HT-29 (cell line): ENCODE measurements at regions not wholly inside any gene's neighbourhood (a gene's known extent, or its start where the extent isn't known, plus 50 kb on each side); places are given as distances from the start of the nearest gene placed in this dataset.

Experiments used
- DNase-seq: peaks from one replicate; pipeline ENCODE4 v3.0.0-alpha.2; 2015; ENCODE audit warnings: low spot score

GRCh38 chr14:101045511-101045910 lies 142.0 kb upstream of the RTL1 start:
- DNase-seq = no peak

DNA sequence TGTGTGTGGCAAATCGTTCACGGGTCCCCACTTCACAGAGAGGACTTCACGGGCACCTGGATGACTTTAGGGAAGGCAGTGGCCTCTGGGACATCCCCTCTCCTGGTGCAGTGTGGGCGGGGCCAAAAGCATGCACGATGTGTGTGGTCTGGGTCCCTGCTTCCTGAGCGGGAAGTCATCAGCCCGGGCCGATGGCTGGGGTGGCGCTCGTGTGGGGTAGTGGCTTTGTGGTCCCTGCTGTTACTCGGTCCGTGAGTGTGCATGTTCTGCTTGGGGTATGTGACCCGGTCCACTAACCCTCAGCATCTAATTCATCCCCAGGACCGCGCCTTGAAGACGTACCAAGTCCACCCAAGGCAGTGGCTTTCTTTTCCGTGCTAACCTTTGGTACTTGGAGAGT lies 142.5 kb upstream of the RTL1 start:
- DNase-seq = no peak

DNA sequence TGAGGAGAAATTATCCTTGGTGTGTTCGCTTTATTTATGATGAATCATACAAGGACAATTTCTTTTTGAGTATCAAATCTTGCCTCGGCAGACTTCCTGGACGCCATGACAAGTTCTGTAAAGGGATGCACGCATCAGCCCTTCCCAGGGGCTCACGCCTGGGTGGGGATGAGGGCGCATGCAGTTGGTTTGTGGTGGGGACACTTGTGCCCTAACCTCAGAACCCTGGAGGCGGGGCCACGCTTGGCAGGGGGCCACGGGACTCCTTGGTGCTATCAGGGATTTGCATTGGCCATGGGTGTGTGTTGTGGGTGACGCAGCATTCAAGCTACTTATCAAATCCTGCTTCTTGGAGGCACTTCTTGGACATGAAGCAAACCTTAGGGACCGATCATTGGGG lies 143.8 kb upstream of the RTL1 start:
- DNase-seq = no peak

DNA sequence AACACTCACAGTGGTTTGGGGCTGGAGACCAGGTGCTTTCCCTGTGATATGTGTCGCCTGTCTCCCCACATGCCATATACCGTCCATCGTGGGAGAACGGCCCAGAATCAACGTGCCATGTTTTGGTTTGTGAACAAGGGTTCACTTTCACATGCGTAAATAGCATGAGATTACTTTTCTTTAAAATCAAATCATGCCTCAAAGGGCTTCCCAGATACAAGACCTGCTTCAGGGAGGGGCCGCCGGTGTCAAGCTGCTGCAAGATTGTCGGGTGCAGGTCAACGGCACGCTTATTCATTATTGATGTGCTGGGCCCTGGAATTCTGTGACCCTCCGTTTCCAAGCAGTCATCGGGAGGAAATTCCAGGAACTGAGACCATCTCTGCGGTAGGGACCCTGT lies 145.2 kb upstream of the RTL1 start:
- DNase-seq = no peak

GRCh38 chr14:101049511-101049910 lies 146.0 kb upstream of the RTL1 start:
- DNase-seq = no peak

DNA sequence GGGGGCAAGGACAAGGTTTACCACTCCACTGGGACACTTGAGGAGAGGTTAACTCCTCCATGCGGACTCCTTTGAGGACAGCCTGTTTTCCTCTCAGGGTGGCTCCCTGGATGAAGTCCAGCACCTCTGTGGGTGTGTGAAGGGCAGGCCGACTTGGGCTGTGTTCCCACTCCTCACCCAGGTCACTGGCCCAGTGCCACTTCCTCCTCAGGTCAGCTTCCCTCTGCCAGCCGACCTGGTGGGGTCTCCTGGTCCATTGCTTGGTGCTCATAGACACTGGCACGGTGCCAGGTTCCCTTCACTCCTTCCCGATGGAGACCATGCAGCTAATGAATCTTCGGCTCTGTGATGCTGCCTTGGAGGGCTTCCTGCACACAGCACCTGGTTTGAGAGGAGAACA lies 146.4 kb upstream of the RTL1 start:
- no peak for DNase-seq

DNA sequence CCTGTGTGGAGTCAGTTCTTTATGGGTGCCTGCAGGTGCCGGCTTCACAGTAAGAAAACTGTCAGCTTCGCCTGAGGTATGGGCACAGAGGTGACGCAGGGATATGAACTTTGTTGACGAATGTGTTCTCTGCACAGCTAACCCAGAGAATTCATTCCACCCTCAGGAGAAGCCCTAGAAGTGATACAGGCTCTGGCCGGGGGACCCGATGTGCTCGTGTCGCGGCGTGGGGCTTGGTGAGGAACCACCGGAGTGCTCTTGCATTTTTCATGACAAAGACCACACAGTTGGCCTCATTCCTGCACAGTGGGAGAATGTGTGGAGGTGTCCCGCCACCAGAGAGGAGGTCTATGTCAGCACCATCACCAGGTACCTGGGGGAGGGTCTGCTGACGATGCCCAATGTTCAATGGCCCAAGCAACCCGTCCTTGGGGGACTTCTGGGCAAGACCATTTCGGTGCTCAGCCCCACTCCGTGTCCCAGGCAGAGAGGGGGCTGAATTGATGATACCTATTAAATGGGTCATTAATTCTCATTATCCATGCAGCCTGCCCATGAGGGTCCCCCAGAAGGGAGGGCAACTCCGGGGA lies 147.5 kb upstream of the RTL1 start:
- no peak for DNase-seq

GRCh38 chr14:101054671-101055070 lies 151.1 kb upstream of the RTL1 start:
- DNase-seq = no peak

DNA sequence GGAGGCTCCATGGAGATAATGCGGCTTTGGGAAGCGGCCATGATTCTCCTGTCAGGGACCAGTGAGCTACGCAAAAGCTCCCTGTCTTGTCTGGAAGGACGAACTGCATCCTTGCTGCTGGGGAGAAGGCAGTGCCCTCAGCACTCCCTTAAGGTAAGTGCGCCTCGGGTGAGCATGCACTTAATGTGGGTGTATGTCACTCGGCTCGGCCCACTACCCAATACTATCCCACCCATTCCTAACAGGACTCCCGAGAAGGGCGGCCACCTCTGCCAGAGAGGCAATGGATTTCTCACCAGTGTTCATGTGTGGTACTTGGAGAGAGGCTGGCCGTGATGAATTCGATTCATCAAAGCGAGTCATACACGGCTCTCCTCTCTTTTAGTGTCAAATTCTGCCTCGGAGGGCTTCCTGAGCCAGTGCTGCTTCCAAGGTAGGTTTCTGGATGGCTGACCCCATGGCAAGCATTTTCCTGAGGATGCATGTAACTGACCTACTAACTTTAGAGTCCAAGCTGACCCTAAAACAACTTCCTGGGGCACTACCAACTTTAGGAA lies 151.7 kb upstream of the RTL1 start:
- DNase-seq = no peak

DNA sequence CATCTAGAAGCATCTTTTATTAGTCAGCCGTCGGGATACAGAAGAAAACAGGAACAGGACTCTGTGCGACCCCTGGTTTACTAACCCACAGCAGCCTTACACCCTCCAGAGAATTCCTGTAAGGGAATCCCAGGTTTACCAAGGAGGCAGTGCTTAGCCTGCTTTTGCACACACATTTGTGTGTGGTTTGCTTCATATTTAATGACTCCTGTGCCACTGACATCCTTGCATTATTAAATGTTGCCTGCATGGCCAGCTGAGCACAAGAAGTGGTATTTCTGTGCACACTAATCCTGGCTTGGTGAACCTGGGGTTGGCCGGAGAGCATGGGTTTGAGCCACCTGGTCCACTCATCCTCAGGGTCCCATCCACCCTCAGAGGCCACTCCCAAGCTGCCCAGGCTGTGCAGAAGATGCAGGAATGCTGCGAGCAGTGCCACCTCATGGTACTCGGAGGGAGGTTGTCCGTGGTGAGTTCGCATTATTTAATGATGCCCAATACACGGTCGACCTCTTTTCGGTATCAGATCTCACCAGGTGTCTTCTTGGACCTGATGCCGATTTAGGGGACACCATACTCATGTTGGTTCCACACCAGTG lies 152.4 kb upstream of the RTL1 start:
- no peak for DNase-seq

GRCh38 chr14:101056446-101056845 lies 152.9 kb upstream of the RTL1 start:
- DNase-seq = no peak

DNA sequence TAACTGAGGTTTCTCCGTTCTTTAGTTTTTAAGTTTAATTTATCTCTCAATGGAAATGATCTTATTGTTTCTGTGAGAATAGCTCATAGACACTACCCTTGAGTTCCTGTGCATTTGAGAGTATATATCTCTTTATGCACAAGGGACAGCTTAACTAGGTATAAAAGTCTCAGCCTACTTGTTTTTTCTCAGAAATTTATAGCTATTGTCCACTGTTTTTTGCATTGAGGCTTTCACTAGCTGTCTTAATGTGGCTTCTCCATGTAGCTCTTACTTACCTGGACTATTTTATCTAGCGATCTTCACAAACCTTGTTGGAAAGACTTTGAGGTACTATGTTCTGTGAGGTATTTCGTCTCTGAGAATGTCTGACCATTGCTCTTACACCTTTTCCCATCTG lies 153.9 kb upstream of the RTL1 start:
- DNase-seq = no peak

- no peak for DNase-seq
Measured at GRCh38 chr14:101058571-101058970, 155.0 kb upstream of the RTL1 start.

GRCh38 chr14:101060171-101060601 lies 156.7 kb upstream of the RTL1 start:
- DNase-seq = no peak

GRCh38 chr14:101061411-101062064 lies 158.0 kb upstream of the RTL1 start:
- DNase-seq = no peak

DNA sequence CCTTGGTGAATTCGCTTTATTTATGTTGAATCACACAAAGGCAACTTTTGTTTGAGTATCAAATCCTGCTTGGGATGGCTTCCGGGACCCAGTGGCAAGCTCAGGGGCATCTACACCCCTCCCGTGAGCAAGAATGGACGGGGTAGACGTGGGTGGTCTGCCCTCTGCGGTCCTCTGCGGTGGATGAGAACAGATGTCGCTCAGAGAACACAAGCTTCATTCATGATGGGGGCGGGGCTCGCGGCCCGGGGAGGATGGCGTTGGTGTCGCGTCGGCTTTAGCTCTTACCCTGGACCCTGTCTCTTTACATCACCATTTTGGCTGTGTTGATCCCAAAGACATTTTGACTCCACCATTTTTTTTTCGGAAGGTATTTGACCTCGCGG lies 158.5 kb upstream of the RTL1 start:
- DNase-seq = no peak

DNA sequence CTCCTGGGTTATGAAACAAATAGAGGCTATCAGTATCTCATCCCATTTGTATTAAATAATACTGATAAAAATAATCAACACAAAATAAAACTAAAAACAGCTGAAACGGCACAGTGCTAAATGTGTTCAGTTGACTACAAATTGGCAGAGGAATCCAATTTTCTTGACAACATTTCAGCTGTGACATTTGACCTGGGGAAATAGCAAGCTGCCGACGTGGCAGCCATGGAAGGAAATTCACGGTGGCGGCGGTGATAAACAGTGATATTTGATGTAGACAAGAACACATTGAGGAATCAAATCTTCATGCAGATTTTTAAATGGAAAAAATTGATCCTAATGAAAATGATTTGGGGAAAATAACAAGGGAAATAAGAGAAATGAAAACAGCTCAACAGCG lies 159.1 kb upstream of the RTL1 start:
- no peak for DNase-seq

GRCh38 chr14:101063121-101063520 lies 159.6 kb upstream of the RTL1 start:
- DNase-seq = no peak

DNA sequence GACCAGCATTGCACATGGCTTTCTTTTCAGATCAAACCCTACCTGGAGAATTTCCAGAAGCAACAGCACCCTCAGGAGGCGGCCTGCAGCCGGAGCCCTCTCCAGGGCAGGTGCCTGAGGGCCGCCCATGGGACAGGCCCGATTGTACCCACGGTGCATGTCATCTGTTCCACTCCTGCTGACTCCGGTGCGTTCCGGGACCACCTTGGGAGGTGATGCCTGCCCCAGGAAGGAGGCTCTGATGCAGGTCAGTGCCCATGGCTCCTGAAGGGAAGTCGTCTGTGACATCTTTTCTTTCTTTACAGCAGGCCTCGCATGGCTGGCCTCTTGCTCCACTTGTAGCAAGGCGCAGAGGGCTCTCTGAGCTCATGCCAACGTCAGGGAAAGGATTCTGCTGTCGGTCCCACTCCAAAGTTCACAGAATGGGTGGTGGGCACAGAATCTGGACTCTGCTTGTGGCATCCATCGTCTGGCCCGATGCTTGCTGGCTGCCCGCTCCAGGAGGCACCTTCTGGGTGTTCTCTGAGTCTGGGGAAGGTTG lies 160.7 kb upstream of the RTL1 start:
- no peak for DNase-seq

DNA sequence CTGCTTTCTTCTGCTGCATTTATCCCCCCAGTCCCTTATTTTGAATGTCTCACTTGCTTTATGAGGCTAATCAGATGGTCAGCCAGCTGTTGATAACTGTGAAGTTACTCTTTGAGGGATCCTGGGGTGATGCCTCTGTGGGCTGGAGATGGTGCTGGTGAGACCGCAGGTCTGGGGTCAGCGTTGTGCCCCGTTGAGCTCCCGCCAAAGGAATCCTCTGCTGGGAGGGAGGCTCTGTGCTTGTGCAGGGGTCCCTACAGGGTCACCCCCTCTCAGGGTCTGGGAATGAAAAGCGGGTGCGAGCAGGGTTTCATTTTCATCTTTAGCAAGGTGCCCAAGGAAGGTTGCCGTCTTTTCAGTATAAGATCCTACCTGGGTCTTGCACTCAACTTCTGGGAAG lies 161.2 kb upstream of the RTL1 start:
- DNase-seq = no peak

DNA sequence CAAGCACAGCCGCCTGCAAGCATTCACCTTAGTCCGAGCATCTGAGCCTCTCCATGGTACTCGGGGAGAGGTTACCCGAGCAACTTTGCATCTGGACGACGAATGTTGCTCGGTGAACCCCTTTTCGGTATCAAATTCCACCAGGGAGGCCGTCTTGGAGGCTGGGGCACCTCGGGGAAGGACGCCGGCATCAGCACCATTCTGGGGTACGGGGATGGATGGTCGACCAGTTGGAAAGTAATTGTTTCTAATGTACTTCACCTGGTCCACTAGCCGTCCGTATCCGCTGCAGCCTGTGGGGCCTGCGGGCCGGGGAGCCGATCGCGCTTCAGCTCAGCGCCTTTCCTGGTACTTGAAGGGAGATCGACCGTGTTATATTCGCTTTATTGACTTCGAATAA lies 161.7 kb upstream of the RTL1 start:
- no peak for DNase-seq

- DNase-seq = no peak
Measured at GRCh38 chr14:101065696-101066694, 162.5 kb upstream of the RTL1 start.
